ENCODE measurements at regions not wholly inside any gene's neighbourhood (a gene's known extent, or its start where the extent isn't known, plus 50 kb on each side); places are given as distances from the start of the nearest gene placed in this dataset.

GRCh38 chr18:77550625-77551024 lies 301.0 kb downstream of the GALR1 start:
- no peak overlapping the region for H3K4me3 ChIP-seq (ENCODE audit: control insufficient read depth, low read depth, low read length)
- no peak for TF ChIP-seq CTCF (IDR thresholded peaks at IDR 0.05; ENCODE audit: control insufficient read depth, insufficient read depth, low read depth, low read length, missing control alignments)
- no peak for DNase-seq (ENCODE audit: low read depth)

- no peak for TF ChIP-seq CTCF (IDR thresholded peaks at IDR 0.05; ENCODE audit: control insufficient read depth, insufficient read depth, low read depth, low read length, missing control alignments)
- no peak overlapping the region for H3K4me3 ChIP-seq (ENCODE audit: control insufficient read depth, low read depth, low read length)
- DNase-seq (ENCODE audit: low read depth): no peak
Measured at GRCh38 chr18:77551055-77551454, 301.4 kb downstream of the GALR1 start.

- no peak for TF ChIP-seq CTCF (IDR thresholded peaks at IDR 0.05; ENCODE audit: control insufficient read depth, insufficient read depth, low read depth, low read length, missing control alignments)
- no peak for DNase-seq (ENCODE audit: low read depth)
Measured at GRCh38 chr18:77552945-77553344, 303.3 kb downstream of the GALR1 start.

GRCh38 chr18:77554061-77554460 lies 304.4 kb downstream of the GALR1 start:
- no peak for TF ChIP-seq CTCF (IDR thresholded peaks at IDR 0.05; ENCODE audit: control insufficient read depth, insufficient read depth, low read depth, low read length, missing control alignments)
- no peak for DNase-seq (ENCODE audit: low read depth)
- no peak overlapping the region for H3K4me3 ChIP-seq (ENCODE audit: control insufficient read depth, low read depth, low read length)

More at GRCh38 chr18:77552945-77553344, 303.3 kb downstream of the GALR1 start:
- H3K4me3 ChIP-seq (ENCODE audit: control insufficient read depth, low read depth, low read length): no peak overlapping the region

DNA sequence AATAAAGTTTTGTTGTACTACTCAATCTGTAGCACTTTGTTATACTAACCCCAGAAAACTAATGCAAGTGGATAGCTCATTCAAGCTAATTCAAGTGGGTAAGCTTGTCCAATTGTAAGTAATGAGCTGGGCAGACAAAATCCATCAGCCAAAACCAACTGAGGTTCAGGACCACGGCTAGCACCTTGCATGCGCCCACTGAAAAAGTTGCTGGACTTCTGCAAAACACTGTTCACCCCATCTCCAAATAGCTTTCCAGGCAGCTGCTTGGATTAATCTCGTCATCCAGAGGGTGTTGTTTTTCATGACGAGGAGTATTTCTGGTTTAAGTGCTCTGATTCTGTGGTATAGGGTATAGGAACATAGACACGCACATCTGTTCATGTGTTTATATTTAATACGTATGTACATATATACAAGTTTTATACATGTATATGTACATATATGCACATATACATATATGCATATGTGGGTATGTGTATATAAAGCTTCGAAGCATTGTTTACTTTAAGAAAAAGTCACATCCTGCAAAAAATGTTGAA lies 307.5 kb downstream of the GALR1 start:
- DNase-seq (ENCODE audit: low read depth): no peak
- TF ChIP-seq CTCF (IDR thresholded peaks at IDR 0.05; ENCODE audit: control insufficient read depth, insufficient read depth, low read depth, low read length, missing control alignments): no peak
- H3K4me3 ChIP-seq (ENCODE audit: control insufficient read depth, low read depth, low read length): no peak overlapping the region

- TF ChIP-seq CTCF (IDR thresholded peaks at IDR 0.05; ENCODE audit: control insufficient read depth, insufficient read depth, low read depth, low read length, missing control alignments): no peak
- DNase-seq (ENCODE audit: low read depth): no peak
- no peak overlapping the region for H3K4me3 ChIP-seq (ENCODE audit: control insufficient read depth, low read depth, low read length)
Measured at GRCh38 chr18:77559274-77559910, 309.7 kb downstream of the GALR1 start.

Data from AG09309 (cell line).